H9 (cell line): ENCODE measurements at regions not wholly inside any gene's neighbourhood (a gene's known extent, or its start where the extent isn't known, plus 50 kb on each side); places are given as distances from the start of the nearest gene placed in this dataset.
"Not testable (repeated sequence)": the region's sequence is repeated elsewhere in the genome, so short reads cannot be mapped to it uniquely, and the experiment has no call there.

Experiments
- DNase-seq: peaks from one replicate; pipeline ENCODE4 v3.0.0-alpha.2; 2017
- H2AFZ ChIP-seq: one replicate; pipeline ENCODE4 v1.6.1; 2013; ENCODE audit warnings: mild to moderate bottlenecking, low read length, control low read depth, moderate library complexity
- H2AK5ac ChIP-seq: 2 replicates; pipeline ENCODE4 v1.6.1; 2013; ENCODE audit warnings: low read length, control low read depth, mixed read lengths; ENCODE audit not compliant: insufficient read length
- H2BK120ac ChIP-seq: one replicate; pipeline ENCODE4 v1.6.1; 2013; ENCODE audit warnings: low read depth, mild to moderate bottlenecking, low read length, control low read depth, inconsistent platforms; ENCODE audit not compliant: poor library complexity, severe bottlenecking
- H2BK12ac ChIP-seq: 2 replicates; pipeline ENCODE4 v1.6.1; 2013; ENCODE audit warnings: low read length, control low read depth, mixed read lengths, low read depth; ENCODE audit not compliant: insufficient read length
- H2BK15ac ChIP-seq: 2 replicates; pipeline ENCODE4 v1.6.1; 2013; ENCODE audit warnings: low read depth, low read length, control low read depth
- H2BK20ac ChIP-seq: one replicate; pipeline ENCODE4 v1.6.1; 2013; ENCODE audit warnings: low read depth, mild to moderate bottlenecking, low read length, control low read depth, inconsistent platforms; ENCODE audit not compliant: poor library complexity, severe bottlenecking
- H2BK5ac ChIP-seq: 2 replicates; pipeline ENCODE4 v1.6.1; 2013; ENCODE audit warnings: low read length, control low read depth, mixed read lengths; ENCODE audit not compliant: insufficient read length
- H3K14ac ChIP-seq: 2 replicates; pipeline ENCODE4 v1.6.1; 2013; ENCODE audit warnings: low read length, control low read depth; ENCODE audit not compliant: insufficient read depth
- H3K18ac ChIP-seq: 2 replicates; pipeline ENCODE4 v1.6.1; 2013; ENCODE audit warnings: low read depth, mild to moderate bottlenecking, mixed read lengths, low read length, control low read depth; ENCODE audit not compliant: insufficient read length
- H3K23ac ChIP-seq: 2 replicates; pipeline ENCODE4 v1.6.1; 2013; ENCODE audit warnings: low read length, control low read depth, mixed read lengths, low read depth; ENCODE audit not compliant: insufficient read length
- H3K23me2 ChIP-seq: 2 replicates; pipeline ENCODE4 v1.6.1; 2013; ENCODE audit warnings: low read depth, mild to moderate bottlenecking, mixed read lengths, low read length, control low read depth; ENCODE audit not compliant: insufficient read length, poor library complexity, severe bottlenecking
- H3K27ac ChIP-seq: 2 replicates; pipeline ENCODE4 v1.5.1; 2013; ENCODE audit warnings: low read length, control low read depth, mixed read lengths, low read depth; ENCODE audit not compliant: insufficient read length
- H3K27me3 ChIP-seq: 2 replicates; pipeline ENCODE4 v1.6.1; 2013; ENCODE audit warnings: low read length, control low read depth, inconsistent platforms; ENCODE audit not compliant: insufficient read depth
- H3K4ac ChIP-seq: 2 replicates; pipeline ENCODE4 v1.6.1; 2013; ENCODE audit warnings: low read depth, mild to moderate bottlenecking, control low read depth, inconsistent platforms, low read length, moderate library complexity
- H3K4me1 ChIP-seq: 2 replicates; pipeline ENCODE4 v1.6.1; 2013; ENCODE audit warnings: low read length, control low read depth, inconsistent platforms; ENCODE audit not compliant: insufficient read depth
- H3K4me2 ChIP-seq: 2 replicates; pipeline ENCODE4 v1.6.1; 2013; ENCODE audit warnings: low read length, control low read depth, mixed read lengths; ENCODE audit not compliant: insufficient read length, insufficient read depth
- H3K56ac ChIP-seq: 2 replicates; pipeline ENCODE4 v1.6.1; 2013; ENCODE audit warnings: low read depth, mild to moderate bottlenecking, mixed read lengths, low read length, control low read depth; ENCODE audit not compliant: insufficient read length
- H3K79me1 ChIP-seq: 2 replicates; pipeline ENCODE4 v1.6.1; 2013; ENCODE audit warnings: low read depth, mild to moderate bottlenecking, moderate library complexity, low read length, control low read depth, inconsistent platforms; ENCODE audit not compliant: insufficient read depth, poor library complexity, severe bottlenecking
- H3K79me2 ChIP-seq: 2 replicates; pipeline ENCODE4 v1.6.1; 2013; ENCODE audit warnings: low read length, control low read depth, inconsistent platforms; ENCODE audit not compliant: insufficient read depth
- H3K9ac ChIP-seq: 2 replicates; pipeline ENCODE4 v1.6.1; 2013; ENCODE audit warnings: low read length, control low read depth, mixed read lengths; ENCODE audit not compliant: insufficient read length; ENCODE audit errors: extremely low read depth
- H3K9me3 ChIP-seq: one replicate; pipeline ENCODE4 v1.6.1; 2013; ENCODE audit warnings: low read depth, low read length, inconsistent platforms; ENCODE audit not compliant: control insufficient read depth
- H3T11ph ChIP-seq: one replicate; pipeline ENCODE4 v1.6.1; 2013; ENCODE audit warnings: mild to moderate bottlenecking, low read length, control low read depth, inconsistent platforms
- H4K20me1 ChIP-seq: one replicate; pipeline ENCODE4 v1.6.1; 2013; ENCODE audit not compliant: control insufficient read depth, insufficient read length, insufficient read depth
- H4K5ac ChIP-seq: 2 replicates; pipeline ENCODE4 v1.6.1; 2013; ENCODE audit warnings: low read depth, mild to moderate bottlenecking, mixed read lengths, low read length, control low read depth; ENCODE audit not compliant: insufficient read length
- H4K8ac ChIP-seq: replicated peaks from 2 replicates; pipeline ENCODE4 v1.6.1; 2013; ENCODE audit warnings: low read length, control low read depth, mixed read lengths, low read depth; ENCODE audit not compliant: insufficient read length
- H4K91ac ChIP-seq: 2 replicates; pipeline ENCODE4 v1.6.1; 2013; ENCODE audit warnings: low read depth, mild to moderate bottlenecking, moderate library complexity, mixed read lengths, low read length, control low read depth; ENCODE audit not compliant: insufficient read length
- H3K27ac Mint-ChIP-seq, 3 experiments: 2 replicates in 2 of 3; 3 replicates in 1 of 3; pipeline ENCODE4 v1.8.0; 2020 to 2021; ENCODE audit warnings: mixed read lengths in 3 of 3, mild to moderate bottlenecking in 1 of 3, moderate library complexity in 1 of 3
- H3K27me3 Mint-ChIP-seq: 2 replicates; pipeline ENCODE4 v1.8.0; 2021; ENCODE audit warnings: low read depth, mild to moderate bottlenecking, moderate library complexity, mixed read lengths
- H3K36me3 Mint-ChIP-seq, 3 experiments: 2 replicates in 2 of 3; 3 replicates in 1 of 3; pipeline ENCODE4 v1.8.0; 2020 to 2021; ENCODE audit warnings: low read depth in 3 of 3, mixed read lengths in 3 of 3; ENCODE audit not compliant: insufficient read depth in 1 of 3
- H3K4me1 Mint-ChIP-seq, 2 experiments: 2 replicates each; pipeline ENCODE4 v1.8.0; 2020; ENCODE audit warnings: mixed read lengths in 2 of 2
- H3K4me3 Mint-ChIP-seq, 2 experiments: 2 replicates in 1 of 2; 3 replicates in 1 of 2; pipeline ENCODE4 v1.8.0; 2020 to 2021; ENCODE audit warnings: mild to moderate bottlenecking in 2 of 2, mixed read lengths in 2 of 2, moderate library complexity in 1 of 2
- H3K9me3 Mint-ChIP-seq, 2 experiments: 2 replicates in 1 of 2; 3 replicates in 1 of 2; pipeline ENCODE4 v1.8.0; 2020; ENCODE audit warnings: mild to moderate bottlenecking in 2 of 2, mixed read lengths in 2 of 2, moderate library complexity in 1 of 2
- WGBS: extraction: QIAGEN DNeasy Blood & Tissue Kit; methylation state at CpG from one replicate; pipeline ENCODE4 v1.1.7; 2013; ENCODE audit warnings: missing lambda C conversion rate, low lambda C conversion rate, mixed read lengths; ENCODE audit not compliant: insufficient read length; ENCODE audit errors: extremely low coverage; 5-methylcytosine and 5-hydroxymethylcytosine counted together
- TF ChIP-seq, protein P1 (sequence below): fragments of 200-600 bp; sonication (generic); conservative IDR thresholded peaks from 3 replicates; pipeline ENCODE4 v1.8.0; 2021; ENCODE audit warnings: antibody characterized with exemption, mild to moderate bottlenecking

GRCh38 chr1:101448018-101448417 lies 211.2 kb downstream of the S1PR1 start:
- H3K27me3 Mint-ChIP-seq, result no peaks in the 10 kb centered on the region; the same call in 1 of the 2 replicates
- H2BK15ac ChIP-seq, result no peak overlapping the region

GRCh38 chr1:101450691-101451090 lies 213.9 kb downstream of the S1PR1 start:
- H3K27me3 ChIP-seq, H3K4me1 Mint-ChIP-seq, H4K20me1 ChIP-seq, H3K56ac ChIP-seq, H2BK120ac ChIP-seq, H3K4ac ChIP-seq, H4K5ac ChIP-seq, H3K36me3 Mint-ChIP-seq, H2BK12ac ChIP-seq, H2BK5ac ChIP-seq, H2BK20ac ChIP-seq, H2AK5ac ChIP-seq, H2AFZ ChIP-seq, DNase-seq, H3K27me3 Mint-ChIP-seq, H3K27ac ChIP-seq, H3T11ph ChIP-seq, H3K23ac ChIP-seq, H3K79me2 ChIP-seq, H3K9me3 Mint-ChIP-seq, H2BK15ac ChIP-seq, H4K8ac ChIP-seq, H3K9me3 ChIP-seq, H3K14ac ChIP-seq, H3K4me2 ChIP-seq, H3K9ac ChIP-seq, H3K18ac ChIP-seq, H3K4me3 Mint-ChIP-seq, H3K4me1 ChIP-seq, H3K23me2 ChIP-seq, H3K79me1 ChIP-seq, H3K27ac Mint-ChIP-seq, H4K91ac ChIP-seq: not testable (repeated sequence)
- no CpG with 5 or more reads among the region's 5 CpGs for WGBS

More at GRCh38 chr1:101448018-101448417, 211.2 kb downstream of the S1PR1 start:
- H3K27ac Mint-ChIP-seq, result no peak overlapping the region
- H3K23me2 ChIP-seq, result no peaks in the 10 kb centered on the region
- no peak overlapping the region for H2BK20ac ChIP-seq
- H3K79me1 ChIP-seq, result no peaks in the 10 kb centered on the region
- H3K27ac ChIP-seq, result no peak overlapping the region
- H3K4me2 ChIP-seq, result no peak overlapping the region
- DNase-seq, result no peak
- no peaks in the 10 kb centered on the region for H3K9me3 ChIP-seq
- H3K79me2 ChIP-seq, result no peaks in the 10 kb centered on the region
- H4K5ac ChIP-seq, result no peak overlapping the region
- H3K27me3 ChIP-seq, result no peaks in the 10 kb centered on the region
- H2BK120ac ChIP-seq, result no peak overlapping the region
- TF ChIP-seq, protein P1, sequence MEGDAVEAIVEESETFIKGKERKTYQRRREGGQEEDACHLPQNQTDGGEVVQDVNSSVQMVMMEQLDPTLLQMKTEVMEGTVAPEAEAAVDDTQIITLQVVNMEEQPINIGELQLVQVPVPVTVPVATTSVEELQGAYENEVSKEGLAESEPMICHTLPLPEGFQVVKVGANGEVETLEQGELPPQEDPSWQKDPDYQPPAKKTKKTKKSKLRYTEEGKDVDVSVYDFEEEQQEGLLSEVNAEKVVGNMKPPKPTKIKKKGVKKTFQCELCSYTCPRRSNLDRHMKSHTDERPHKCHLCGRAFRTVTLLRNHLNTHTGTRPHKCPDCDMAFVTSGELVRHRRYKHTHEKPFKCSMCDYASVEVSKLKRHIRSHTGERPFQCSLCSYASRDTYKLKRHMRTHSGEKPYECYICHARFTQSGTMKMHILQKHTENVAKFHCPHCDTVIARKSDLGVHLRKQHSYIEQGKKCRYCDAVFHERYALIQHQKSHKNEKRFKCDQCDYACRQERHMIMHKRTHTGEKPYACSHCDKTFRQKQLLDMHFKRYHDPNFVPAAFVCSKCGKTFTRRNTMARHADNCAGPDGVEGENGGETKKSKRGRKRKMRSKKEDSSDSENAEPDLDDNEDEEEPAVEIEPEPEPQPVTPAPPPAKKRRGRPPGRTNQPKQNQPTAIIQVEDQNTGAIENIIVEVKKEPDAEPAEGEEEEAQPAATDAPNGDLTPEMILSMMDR, result no peak
- no peak overlapping the region for H2AK5ac ChIP-seq
- H3K18ac ChIP-seq, result no peak overlapping the region
- no peak overlapping the region for H3K56ac ChIP-seq
- no peak overlapping the region for H3K4ac ChIP-seq
- no peak overlapping the region for H3T11ph ChIP-seq
- H2BK12ac ChIP-seq, result no peak overlapping the region
- no peaks in the 10 kb centered on the region for H3K36me3 Mint-ChIP-seq
- H3K4me1 ChIP-seq, result peaks cover 4% of the 10 kb centered on the region; the same call in 1 of the 2 replicates
- no peak overlapping the region for H4K8ac ChIP-seq
- H4K91ac ChIP-seq, result no peak overlapping the region
- H2AFZ ChIP-seq, result no peak overlapping the region
- H3K4me3 Mint-ChIP-seq, result no peak overlapping the region
- H3K23ac ChIP-seq, result no peak overlapping the region
- no peaks in the 10 kb centered on the region for H4K20me1 ChIP-seq
- H2BK5ac ChIP-seq, result no peak overlapping the region
- peaks cover 9 to 10% of the 10 kb centered on the region in 2 experiments for H3K4me1 Mint-ChIP-seq
- no peak overlapping the region for H3K14ac ChIP-seq
- no peaks in the 10 kb centered on the region; a peak in 1 of 5 replicates for H3K9me3 Mint-ChIP-seq
- no peak overlapping the region for H3K9ac ChIP-seq
